HG03066 (cell line): ENCODE measurements at regions not wholly inside any gene's neighbourhood (a gene's known extent, or its start where the extent isn't known, plus 50 kb on each side); places are given as distances from the start of the nearest gene placed in this dataset.

Source experiments
- ATAC-seq: cut with Tn5 transposase; IDR thresholded peaks from one replicate; pipeline ENCODE4 v1.9.1; 2021; ENCODE audit warnings: low read depth; ENCODE audit not compliant: unreplicated experiment

DNA sequence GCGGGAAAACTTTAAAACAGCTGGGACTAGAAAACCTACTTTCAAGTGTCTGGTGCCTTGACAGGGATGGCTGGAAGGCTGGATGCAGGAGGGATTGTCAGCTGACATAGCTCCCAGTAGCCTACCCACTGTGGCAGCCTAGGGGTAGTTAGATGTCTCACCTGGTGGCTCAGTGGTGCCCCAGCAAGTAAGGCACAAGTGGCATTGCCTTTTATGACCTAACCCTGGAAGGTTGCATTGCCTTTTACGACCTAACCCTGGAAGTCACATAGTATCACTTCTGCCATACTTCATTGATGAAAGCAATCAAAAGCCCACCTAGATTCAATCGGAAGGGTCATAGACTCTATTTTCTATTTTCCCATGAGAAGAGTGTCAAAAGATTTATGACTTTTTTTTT lies 724.7 kb upstream of the TBX3 start:
- ATAC-seq = no peak

DNA sequence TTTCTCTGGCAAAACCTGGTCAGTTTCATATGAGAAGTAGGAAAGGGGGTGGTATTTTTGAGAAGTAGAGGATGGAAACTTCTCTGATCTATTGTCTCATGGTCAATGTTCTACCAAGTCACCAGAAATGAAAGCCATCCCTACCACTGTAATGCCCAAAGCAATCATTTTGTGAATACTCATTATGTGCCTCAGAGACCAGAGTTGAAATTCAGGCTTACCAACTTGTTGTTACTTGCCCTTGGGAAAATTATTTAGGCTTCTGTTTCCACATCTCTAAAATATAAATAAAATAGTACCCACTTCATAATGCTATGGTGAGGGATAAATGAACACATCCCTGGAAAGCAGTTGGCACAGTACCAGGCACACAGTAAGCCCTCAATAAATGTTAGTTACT lies 723.7 kb upstream of the TBX3 start:
- no peak for ATAC-seq

DNA sequence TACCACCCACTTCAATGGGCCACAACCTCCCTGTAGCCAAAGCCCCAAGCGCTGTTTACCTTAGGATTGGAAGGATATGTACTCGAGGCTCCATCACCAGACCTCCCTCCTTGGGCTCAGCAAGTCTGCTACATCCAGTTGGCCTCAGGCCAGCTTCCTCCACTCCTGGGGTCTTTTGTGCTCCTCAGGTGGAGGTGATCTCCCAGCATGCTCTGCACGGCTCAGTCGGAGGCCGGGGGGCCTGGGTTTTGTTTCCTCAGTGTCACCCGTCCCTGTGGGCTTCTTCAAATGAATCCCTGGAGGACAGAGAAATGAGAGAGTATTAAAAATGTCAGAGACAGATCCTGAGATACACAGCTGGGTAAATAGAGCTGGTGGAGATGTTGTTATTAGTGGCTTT lies 723.1 kb upstream of the TBX3 start:
- ATAC-seq = no peak

DNA sequence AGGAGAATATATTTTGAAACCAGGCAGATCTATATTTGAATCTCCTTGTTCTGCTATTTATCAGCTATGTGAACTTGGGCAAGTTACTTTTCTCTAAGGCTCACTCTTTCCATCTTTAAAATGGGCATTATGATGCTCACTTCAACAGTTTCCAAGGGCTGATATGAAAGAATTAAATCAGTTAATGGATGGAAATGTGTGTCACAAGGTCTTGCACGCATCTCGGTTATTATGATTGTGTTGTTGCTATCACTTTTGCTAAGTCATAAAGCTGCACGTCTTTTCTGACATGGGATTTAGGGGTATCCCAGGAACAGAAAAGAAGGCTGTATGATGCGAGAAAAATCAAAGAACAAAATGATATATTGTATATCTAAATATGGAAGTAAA lies 721.5 kb upstream of the TBX3 start:
- ATAC-seq = no peak

DNA sequence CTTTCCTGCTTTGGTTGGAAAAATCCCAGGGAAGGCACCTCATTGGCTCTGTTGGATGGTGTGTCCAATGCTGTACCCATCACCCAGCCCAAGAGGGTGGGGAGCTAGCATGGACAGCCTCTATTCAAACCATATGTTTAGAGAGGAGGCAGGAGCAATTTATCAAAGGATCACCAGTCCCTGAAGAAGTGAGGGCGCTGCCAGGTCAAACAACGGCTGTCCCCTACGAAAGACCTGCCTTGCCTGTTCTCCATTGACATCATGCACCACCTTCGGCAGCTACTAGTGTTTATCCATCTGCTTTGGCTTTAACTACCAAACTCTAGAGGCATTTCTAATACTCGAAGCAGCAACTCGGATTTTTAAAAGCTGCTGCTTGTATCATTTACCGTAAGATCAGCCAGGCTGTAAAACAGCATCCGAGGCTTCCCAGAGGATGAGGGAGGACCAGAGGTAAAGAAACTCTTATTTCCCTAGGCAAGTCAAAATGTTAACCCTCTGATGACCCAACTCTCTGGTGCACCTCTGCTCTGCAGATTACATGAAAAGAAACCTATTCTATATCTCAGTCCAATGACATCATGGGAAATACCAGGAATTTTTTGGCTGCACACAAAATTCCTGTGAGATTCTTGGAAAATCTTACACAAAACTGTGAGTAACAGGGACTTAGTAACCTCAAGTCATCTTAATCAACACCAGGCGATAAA lies 720.9 kb upstream of the TBX3 start:
- no peak for ATAC-seq

DNA sequence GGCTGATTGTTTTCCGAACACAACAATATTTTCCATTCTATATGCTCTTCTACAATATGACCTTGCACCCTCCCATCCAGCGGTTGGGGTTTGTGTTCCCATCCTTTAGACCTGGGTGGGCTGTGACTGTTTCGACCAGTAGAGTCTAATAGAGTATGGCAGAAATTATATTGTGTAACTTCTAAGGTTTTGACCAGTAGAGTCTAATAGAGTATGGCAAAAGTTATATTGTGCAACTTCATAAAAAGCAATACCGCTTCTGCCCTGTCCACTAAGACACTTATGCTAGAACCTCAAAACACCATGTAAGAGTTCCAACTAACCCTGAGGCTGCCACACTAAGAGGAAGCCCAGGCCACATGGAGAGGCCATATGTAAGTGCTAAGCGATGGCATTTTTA lies 719.7 kb upstream of the TBX3 start:
- ATAC-seq = no peak

DNA sequence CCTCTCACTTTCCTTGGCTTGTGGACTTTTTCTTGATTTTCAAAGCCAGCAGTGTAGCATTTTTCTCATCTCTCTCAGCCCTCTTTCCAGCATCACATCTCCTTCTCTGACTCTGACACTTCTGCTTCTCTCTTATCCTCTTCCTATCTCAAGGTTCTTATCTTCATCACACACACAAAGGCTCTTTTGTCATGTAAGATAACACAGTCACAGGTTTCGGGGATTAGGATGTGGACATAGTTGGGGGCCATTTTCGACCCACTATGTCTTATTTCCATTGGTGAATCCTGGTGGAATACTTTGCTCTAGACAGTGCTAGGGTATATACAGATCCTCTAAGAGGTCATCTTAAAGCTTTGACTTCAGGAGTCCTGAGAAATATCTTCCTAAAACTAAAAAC lies 719.3 kb upstream of the TBX3 start:
- no peak for ATAC-seq

DNA sequence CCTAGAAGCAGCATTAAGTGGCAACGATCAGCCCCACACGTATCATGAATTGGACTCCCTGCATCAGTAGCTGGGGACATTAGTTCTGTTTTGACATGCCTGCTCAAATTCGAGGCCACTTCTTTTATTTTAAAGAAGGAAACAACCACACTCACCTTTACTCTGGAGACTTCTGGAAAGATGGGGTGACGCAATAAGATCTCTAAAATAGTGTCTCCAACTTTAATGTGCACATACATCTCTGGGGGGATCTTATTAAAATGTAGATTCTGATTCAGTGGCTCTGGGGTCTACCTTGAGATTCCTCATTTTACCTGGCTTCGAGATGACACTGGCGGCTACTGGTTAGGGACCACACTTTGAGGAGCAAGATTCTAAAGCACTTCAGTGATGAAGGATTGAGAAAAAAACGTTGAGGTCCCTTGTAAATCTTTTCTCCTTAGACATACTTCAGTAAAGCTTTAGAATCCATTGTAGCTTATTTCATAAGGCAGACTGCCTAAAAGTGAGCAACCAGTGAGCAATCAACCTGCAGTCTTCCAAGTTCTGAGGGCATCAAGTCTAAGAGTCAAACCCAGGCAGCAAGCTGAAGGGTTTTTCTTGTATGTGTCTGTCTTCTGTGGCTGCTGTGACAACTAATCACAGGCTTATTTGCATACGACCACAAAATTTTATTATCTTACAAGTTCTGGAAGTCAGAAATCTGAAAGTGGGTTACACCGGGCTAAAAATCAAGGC lies 718.6 kb upstream of the TBX3 start:
- ATAC-seq = no peak

DNA sequence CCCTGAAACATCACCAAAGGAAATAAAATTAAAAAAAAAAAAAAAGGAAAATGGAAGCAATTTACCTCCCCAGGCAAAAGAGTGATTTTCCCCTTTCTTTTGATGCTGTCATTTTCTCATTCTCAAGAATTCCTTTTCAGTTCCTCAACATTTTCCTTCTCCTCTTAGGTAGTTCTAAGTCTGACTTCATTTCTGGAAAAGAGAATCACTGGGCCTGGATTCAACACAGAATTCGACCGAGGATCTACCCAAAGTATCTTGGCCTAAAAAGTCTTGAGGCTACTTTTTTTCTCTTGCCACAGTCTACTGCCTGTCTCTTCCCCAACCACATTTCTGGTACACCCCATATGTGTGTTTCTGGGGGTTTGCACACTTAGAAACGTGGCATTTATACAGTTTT lies 717.8 kb upstream of the TBX3 start:
- ATAC-seq = no peak

DNA sequence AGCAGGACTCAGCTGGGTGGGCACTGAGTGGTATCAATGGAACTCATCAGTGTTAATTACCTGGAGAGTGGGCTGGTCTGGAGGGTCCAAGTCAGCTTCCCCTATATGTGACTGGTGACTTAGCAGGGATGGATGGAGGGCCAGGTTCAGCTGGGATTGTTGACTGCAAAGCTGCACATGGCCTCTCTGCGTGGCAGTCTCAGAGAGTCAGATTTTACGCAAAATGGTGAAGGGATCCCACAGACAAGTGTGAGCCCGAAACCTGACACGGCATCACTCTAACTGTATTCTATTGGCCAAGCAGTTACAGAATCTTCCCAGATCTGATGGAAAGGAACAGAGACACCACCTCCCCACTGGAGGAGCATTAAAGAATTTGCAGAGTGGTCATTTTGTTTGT lies 716.0 kb upstream of the TBX3 start:
- ATAC-seq = no peak

DNA sequence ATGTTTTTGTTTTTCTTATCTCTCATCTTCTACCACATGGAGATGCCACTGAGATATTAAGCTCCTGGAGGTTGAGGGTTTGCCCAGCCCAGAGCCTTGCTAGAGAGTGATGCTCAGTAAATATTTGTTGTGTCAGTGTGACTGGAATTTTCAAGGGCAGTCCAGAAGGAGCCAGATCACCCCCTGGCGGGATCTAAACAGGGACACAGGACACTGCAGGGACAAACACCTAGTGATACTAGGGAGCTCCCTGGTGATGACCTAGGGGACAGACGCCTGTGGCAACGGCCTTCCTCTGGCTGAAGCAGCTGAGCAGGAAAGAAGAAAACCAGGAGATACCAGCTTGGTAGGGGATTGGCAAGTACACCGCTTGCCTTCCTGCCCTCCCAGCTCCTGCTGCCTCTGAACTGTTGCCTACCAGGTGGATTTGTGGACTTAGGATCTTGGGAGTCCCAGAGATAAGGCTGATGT lies 714.4 kb upstream of the TBX3 start:
- no peak for ATAC-seq

DNA sequence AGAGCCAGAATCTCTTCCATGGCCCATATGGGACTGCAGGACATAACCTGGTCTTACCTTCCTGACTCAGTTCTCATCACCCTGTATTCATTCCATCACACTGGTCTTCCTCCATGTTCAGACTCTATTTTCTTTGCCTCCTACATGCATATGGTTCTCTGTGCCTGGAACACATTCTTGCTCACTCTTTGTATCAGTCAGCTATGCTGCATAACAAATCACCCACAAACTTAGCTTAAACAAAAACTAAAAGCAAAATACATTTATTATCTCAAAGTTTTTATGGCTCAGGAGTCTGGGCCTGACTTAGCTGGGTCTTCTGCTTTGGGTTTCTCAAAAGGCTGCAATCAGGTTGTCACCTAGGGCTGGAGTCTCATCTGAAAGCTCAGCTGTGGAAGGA lies 712.6 kb upstream of the TBX3 start:
- no peak for ATAC-seq

DNA sequence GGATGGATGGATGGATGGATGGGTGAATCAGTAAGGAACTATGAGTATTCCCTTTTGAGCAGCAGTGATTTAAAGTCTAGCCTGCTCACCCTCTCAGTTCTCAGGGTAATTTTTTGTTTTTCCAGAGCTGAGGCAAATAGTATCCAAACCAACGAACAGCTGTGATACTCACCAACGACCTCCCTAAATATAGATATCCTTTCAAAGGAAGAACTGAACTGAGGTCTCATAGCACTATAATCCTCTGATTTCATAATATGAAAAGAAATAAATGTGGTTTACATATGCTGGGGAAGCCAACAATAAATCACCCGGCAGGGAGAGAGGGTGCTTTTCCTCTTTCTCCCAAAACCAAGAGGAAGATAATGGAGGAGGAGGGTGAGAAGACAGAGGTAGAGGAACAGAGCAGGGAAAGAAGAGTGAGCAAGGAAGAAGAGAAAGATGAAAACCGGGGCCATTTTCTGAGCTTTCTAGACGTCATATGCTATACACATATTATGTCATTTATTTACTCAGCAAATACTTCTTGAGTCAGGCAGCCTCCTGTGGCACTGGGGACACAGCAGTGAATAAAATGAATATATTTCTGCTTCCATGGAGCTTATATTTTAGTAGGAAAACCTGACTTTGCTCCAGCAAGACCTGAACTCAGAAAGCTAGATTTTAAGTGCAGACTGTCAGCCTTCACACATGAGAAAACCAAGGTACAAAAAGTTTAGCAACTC lies 710.7 kb upstream of the TBX3 start:
- ATAC-seq = no peak

DNA sequence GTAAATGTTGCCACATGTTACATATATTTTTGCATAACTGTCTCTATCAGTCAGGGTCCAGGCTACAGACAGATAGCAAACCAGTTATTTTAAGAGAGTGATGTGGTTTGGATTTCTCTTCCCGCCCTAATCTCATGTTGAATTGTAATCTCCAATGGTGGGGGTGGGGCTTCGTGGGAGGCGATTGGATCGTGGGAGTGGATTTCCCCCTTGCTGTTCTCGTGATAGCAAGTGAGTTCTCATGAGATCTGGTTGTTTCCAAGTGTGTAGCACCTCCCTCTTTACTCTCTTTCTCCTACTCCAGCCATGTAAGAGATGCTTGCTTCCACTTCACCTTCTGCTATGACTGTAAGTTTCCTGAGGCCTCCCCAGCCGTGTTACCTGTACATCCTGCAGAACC lies 704.2 kb upstream of the TBX3 start:
- no peak for ATAC-seq

DNA sequence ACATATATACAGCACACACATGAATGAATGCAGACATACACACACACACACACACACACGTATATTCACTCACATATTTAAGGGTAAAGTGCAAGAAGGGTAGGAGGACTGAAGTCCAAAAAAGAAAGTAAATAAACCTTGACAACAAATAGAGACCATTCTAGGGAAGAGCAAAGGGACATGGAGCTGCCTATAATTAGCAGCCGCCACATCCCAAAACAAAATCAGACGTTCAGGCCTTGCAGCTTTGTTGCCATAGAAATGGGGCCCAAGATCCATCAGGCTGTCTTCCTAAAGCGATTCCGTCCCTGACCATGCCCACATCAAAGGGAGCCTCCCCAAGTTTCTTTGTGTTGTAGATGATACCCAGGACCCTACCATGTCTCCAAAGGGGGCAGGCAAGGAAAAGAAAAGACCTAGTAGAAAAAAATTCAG lies 703.5 kb upstream of the TBX3 start:
- ATAC-seq = no peak

DNA sequence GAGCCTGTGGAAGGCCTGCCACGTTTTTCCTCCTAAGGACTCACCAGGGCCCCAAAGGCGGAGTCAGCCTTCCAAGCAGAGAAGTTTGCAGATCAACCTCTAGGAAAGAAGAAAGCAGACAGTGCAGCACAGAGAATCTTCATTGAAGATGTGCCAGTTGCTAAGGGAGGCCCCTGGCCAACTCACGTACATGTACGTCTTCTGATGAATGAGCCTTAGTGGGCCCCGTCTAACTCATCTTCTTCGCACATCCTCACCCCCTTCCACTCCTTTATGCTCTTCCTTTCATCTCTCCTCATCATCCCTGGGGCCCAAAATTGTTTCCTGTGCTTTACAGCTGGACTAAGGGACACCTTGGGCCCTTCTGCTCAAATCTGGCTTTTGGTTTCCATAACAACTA lies 703.0 kb upstream of the TBX3 start:
- no peak for ATAC-seq

DNA sequence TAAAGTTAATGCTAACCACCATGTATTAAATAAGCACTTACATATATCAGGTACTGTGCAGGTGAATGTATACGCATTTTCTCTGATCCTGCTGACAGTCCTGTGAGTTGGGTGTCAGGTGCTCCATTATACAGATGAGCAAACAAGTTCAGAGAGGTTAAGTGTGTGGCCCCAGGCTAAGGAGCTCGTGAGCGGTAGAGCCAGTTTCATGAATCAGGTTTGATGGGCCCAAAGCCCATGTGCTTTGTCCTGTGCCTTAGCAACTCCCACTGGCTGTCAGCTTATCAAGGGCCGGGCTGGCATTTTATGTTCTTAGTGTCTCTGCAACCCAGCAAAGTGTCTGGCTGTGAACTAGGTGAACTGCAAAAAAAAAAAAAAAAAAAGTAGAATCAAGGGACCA lies 701.2 kb upstream of the TBX3 start:
- no peak for ATAC-seq

DNA sequence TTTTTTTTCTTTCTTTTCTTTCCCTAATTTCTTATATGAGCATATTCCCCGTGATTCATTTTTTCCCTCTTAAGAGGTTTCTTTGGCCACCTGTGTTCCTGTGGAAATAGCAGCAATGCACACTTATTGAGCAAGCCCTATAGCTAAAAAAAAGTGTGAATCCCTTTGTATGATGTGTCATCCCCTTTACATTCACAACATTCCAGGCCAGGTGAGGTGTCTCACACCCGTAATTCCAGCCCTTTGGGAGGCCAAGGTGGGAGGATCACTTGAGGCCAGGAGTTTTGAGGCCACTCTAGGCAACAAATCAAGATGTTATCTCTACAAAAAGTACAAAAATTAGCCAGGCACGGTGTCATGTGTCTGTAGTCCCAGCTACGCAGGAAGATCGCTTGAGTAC lies 700.4 kb upstream of the TBX3 start:
- ATAC-seq = no peak

DNA sequence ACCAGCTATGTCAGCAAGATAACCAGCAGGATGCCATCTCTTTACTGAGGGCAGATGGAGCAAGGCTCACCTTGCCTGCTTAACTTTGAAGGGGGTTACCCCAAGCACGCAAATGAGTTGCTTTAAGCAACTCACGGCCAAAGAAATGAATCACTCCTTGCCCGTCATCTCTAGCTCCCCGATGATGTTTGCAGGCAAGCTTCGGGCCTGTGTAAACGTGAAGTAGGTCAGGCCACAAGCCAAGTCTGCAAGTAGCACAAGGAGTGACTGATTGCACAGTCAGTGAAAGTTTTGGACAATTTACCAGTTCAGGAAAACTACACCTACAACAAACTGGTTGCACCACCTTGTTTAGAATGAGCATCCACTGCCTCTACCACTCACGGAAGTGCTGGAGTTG lies 699.7 kb upstream of the TBX3 start:
- no peak for ATAC-seq

DNA sequence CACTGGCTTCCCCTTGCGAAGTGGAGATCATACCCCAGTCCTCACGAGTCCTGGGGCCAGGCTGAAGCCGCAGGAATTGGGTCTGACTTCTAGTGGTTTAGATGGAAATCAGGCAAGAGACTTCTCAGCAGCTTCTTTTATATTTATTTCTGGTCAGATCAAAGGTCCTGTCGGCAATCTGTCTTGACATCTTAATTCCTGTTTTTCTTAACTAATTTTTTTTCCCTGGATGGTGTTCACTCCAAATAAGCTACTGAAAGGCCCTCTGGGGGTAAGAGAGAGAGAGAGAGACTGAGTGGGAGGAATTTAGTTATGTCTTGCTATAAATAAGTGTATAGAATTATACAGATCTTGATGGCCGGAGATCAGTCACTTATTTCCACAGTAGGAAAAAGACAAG lies 698.7 kb upstream of the TBX3 start:
- ATAC-seq = no peak

DNA sequence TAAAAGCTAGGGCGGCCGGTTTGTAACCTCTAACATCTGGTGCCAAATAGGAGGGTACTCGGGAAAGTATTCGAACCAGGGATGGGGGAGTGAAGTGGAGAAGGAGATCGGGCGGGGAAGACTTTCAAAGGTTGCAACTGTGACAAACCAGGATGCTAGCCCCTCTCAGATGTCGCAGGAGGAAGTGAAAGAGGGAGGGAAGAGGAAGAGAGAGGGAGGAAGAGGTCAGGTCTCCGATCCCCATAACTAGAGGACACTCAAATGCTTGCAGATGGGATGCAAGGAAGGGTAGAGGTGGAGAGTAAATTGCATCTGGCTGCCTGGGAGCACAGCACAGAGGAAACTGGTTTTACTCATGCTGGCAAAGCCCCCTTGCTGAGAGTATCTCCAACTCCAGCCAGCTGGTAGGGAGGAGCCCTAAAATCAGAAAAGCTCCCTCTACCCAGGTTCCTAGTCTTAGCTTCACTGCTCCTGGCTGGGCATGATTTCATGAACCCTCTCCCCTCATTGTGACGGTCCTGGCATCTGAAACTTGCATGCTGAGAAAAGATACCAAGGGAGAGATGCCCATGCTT lies 696.7 kb upstream of the TBX3 start:
- no peak for ATAC-seq
